Neural cell (in vitro differentiated cells): ENCODE measurements at regions not wholly inside any gene's neighbourhood (a gene's known extent, or its start where the extent isn't known, plus 50 kb on each side); places are given as distances from the start of the nearest gene placed in this dataset.

Source experiments
- H2AFZ ChIP-seq: fragments of 200-600, 300-800 bp; sonication (generic), shearing (Covaris generic); 2 replicates; pipeline ENCODE4 v1.6.0; 2014; ENCODE audit warnings: low read depth, mild to moderate bottlenecking, antibody characterized with exemption, low read length, moderate library complexity
- H3F3A ChIP-seq: fragments of 200-600 bp; shearing (Covaris generic); 2 replicates; pipeline ENCODE4 v1.6.1; 2016; ENCODE audit warnings: mild to moderate bottlenecking, moderate library complexity, mixed read lengths, antibody characterized with exemption, low read length; ENCODE audit not compliant: insufficient read depth, poor library complexity, severe bottlenecking
- H3K27ac ChIP-seq: fragments of 200-600, 300-800 bp; sonication (generic), shearing (Covaris generic); 2 replicates; pipeline ENCODE4 v1.5.1; 2014; ENCODE audit warnings: mild to moderate bottlenecking, low read length, moderate library complexity
- H3K27me3 ChIP-seq: fragments of 300-800, 200-600 bp; sonication (generic), shearing (Covaris generic); 2 replicates; pipeline ENCODE4 v1.6.0; 2014; ENCODE audit warnings: mild to moderate bottlenecking, low read depth, low read length, moderate library complexity; ENCODE audit not compliant: insufficient read depth
- H3K36me3 ChIP-seq: fragments of 300-800, 200-600 bp; sonication (generic), shearing (Covaris generic); 2 replicates; pipeline ENCODE4 v1.5.1; 2014; ENCODE audit warnings: mild to moderate bottlenecking, antibody characterized with exemption, low read length, moderate library complexity; ENCODE audit not compliant: insufficient read depth
- H3K4me2 ChIP-seq: fragments of 300-800, 200-600 bp; sonication (generic), shearing (Covaris generic); 2 replicates; pipeline ENCODE4 v1.6.0; 2014; ENCODE audit warnings: mild to moderate bottlenecking, low read length
- H3K4me3 ChIP-seq: fragments of 300-800, 200-600 bp; sonication (generic), shearing (Covaris generic); 2 replicates; pipeline ENCODE4 v1.5.1; 2014; ENCODE audit warnings: mild to moderate bottlenecking, low read length, moderate library complexity
- H3K79me2 ChIP-seq: fragments of 200-600 bp; shearing (Covaris generic); replicated peaks from 2 replicates; pipeline ENCODE4 v1.6.0; 2014; ENCODE audit warnings: mild to moderate bottlenecking, low read length, moderate library complexity; ENCODE audit not compliant: insufficient read depth
- H3K9ac ChIP-seq: fragments of 300-800, 200-600 bp; sonication (generic), shearing (Covaris generic); 2 replicates; pipeline ENCODE4 v1.6.1; 2016; ENCODE audit warnings: mild to moderate bottlenecking, low read length, mixed read lengths
- H3K9me2 ChIP-seq: fragments of 200-600 bp; shearing (Covaris generic); 2 replicates; pipeline ENCODE4 v1.6.1; 2016; ENCODE audit warnings: mild to moderate bottlenecking, low read length, mixed read lengths; ENCODE audit not compliant: insufficient read depth
- H3K9me3 ChIP-seq: fragments of 200-600, 300-800 bp; sonication (generic), shearing (Covaris generic); 2 replicates; pipeline ENCODE4 v1.6.1; 2016; ENCODE audit warnings: mild to moderate bottlenecking, mixed run types, low read length, moderate library complexity, mixed read lengths
- H4K20me1 ChIP-seq: fragments of 200-600 bp; shearing (Covaris generic); 2 replicates; pipeline ENCODE4 v1.6.1; 2016; ENCODE audit warnings: mild to moderate bottlenecking, mixed run types; ENCODE audit not compliant: insufficient read depth
- CTCF ChIP-seq: fragments of 450-650 bp; IDR thresholded peaks from 2 replicates; pipeline ENCODE4 v1.5.1; 2014; ENCODE audit warnings: antibody characterized with exemption, mild to moderate bottlenecking, moderate library complexity; ENCODE audit not compliant: poor library complexity, severe bottlenecking
- EP300 ChIP-seq: fragments of 450-650 bp; conservative IDR thresholded peaks from 2 replicates; pipeline ENCODE4 v1.6.1; 2014; ENCODE audit warnings: antibody characterized with exemption, mild to moderate bottlenecking, moderate library complexity; ENCODE audit not compliant: poor library complexity, severe bottlenecking
- EZH2 ChIP-seq: fragments of 200-600, 300-800 bp; shearing (Covaris generic), sonication (generic); IDR thresholded peaks from 2 replicates; pipeline ENCODE4 v1.6.1; 2014; ENCODE audit warnings: antibody characterized with exemption, low read length, borderline replicate concordance, mild to moderate bottlenecking; ENCODE audit not compliant: insufficient read depth, poor library complexity, severe bottlenecking
- MXI1 ChIP-seq: fragments of 450-650 bp; conservative IDR thresholded peaks from 2 replicates; pipeline ENCODE4 v1.6.1; 2014; ENCODE audit warnings: antibody characterized with exemption, mild to moderate bottlenecking; ENCODE audit not compliant: poor library complexity, severe bottlenecking
- POLR2AphosphoS5 ChIP-seq: IDR thresholded peaks from 2 replicates; pipeline ENCODE4 v1.6.1; 2012
- RAD21 ChIP-seq: fragments of 450-650 bp; conservative IDR thresholded peaks from 2 replicates; pipeline ENCODE4 v1.6.1; 2014; ENCODE audit warnings: antibody characterized with exemption, mild to moderate bottlenecking, moderate library complexity
- REST ChIP-seq: IDR thresholded peaks from 2 replicates; pipeline ENCODE4 v1.6.1; 2012; ENCODE audit warnings: borderline replicate concordance
- SMC3 ChIP-seq: fragments of 450-650 bp; conservative IDR thresholded peaks from 2 replicates; pipeline ENCODE4 v1.6.1; 2014; ENCODE audit warnings: antibody characterized with exemption, mild to moderate bottlenecking, moderate library complexity; ENCODE audit not compliant: poor library complexity
- TAF1 ChIP-seq: IDR thresholded peaks from 2 replicates; pipeline ENCODE4 v1.6.1; 2012; ENCODE audit warnings: low read depth

GRCh38 chr9:13648676-13649075 lies 369.2 kb upstream of the MPDZ start:
- no peak for TF ChIP-seq EZH2
- Histone ChIP-seq H3F3A (no peaks in the 10 kb centered on the region), H3K27me3 (no peaks in the 10 kb centered on the region), H3K79me2 (no peaks in the 10 kb centered on the region), H3K9me2 (no peaks in the 10 kb centered on the region), H3K36me3 (no peaks in the 10 kb centered on the region), H3K27ac (no peak overlapping the region), H4K20me1 (no peaks in the 10 kb centered on the region), H3K9ac (no peak overlapping the region), H3K9me3 (peaks cover 5% of the 10 kb centered on the region), H2AFZ (no peak overlapping the region), H3K4me2 (no peak overlapping the region), H3K4me3 (no peak overlapping the region)

GRCh38 chr9:13648068-13648467 lies 368.6 kb upstream of the MPDZ start:
- H3K27me3 ChIP-seq = no peaks in the 10 kb centered on the region
- H3K4me2 ChIP-seq = no peak overlapping the region
- H3K79me2 ChIP-seq = no peaks in the 10 kb centered on the region
- H3K9ac ChIP-seq = no peak overlapping the region
- no peak overlapping the region for H3K4me3 ChIP-seq
- no peaks in the 10 kb centered on the region for H3K9me2 ChIP-seq
- TF ChIP-seq EZH2 (no peak), POLR2AphosphoS5 (no peak), REST (no peak), SMC3 (no peak), EP300 (no peak)
- H4K20me1 ChIP-seq = no peaks in the 10 kb centered on the region
- no peaks in the 10 kb centered on the region for H3F3A ChIP-seq
- H3K9me3 ChIP-seq = peaks cover 5% of the 10 kb centered on the region
- H3K36me3 ChIP-seq = no peaks in the 10 kb centered on the region
- no peak overlapping the region for H3K27ac ChIP-seq
- H2AFZ ChIP-seq = no peak overlapping the region

GRCh38 chr9:13646500-13647021 lies 367.1 kb upstream of the MPDZ start:
- Histone ChIP-seq H3F3A (no peaks in the 10 kb centered on the region), H3K4me2 (no peak overlapping the region), H2AFZ (no peak overlapping the region), H3K27me3 (no peaks in the 10 kb centered on the region), H3K36me3 (no peaks in the 10 kb centered on the region), H3K4me3 (no peak overlapping the region), H4K20me1 (no peaks in the 10 kb centered on the region), H3K9me2 (no peaks in the 10 kb centered on the region), H3K27ac (no peak overlapping the region), H3K79me2 (no peaks in the 10 kb centered on the region), H3K9ac (no peak overlapping the region), H3K9me3 (peaks cover 5% of the 10 kb centered on the region)
- TF ChIP-seq REST = no peak
- TF ChIP-seq POLR2AphosphoS5 = no peak
- TF ChIP-seq EZH2 = no peak
- TF ChIP-seq CTCF = no peak
- no peak for TF ChIP-seq TAF1
- TF ChIP-seq MXI1 = no peak
- no peak for TF ChIP-seq RAD21
- no peak for TF ChIP-seq EP300
- no peak for TF ChIP-seq SMC3
